ENCODE measurements at regions not wholly inside any gene's neighbourhood (a gene's known extent, or its start where the extent isn't known, plus 50 kb on each side); places are given as distances from the start of the nearest gene placed in this dataset.

DNA sequence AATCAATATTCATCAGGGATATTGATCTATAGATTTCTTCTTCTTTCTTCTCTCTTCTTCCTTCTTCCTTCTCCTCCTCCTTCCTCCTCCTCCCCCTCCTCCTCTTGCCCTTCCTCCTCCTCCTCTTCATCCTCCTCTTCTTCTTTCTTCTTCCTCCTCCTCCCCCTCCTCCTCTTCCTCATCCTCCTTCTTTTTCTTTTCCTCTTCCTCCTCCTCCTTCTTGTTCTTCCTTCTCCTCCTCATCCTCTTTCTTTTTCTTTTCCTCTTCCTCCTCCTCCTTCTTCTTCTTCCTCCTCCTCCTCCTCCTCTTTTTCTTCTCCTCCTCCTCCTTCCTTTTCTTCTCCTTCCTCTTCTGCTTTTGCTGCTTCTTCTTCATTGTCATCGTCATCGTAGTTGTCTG is 52.4 kb upstream of the SERINC1 start:
- DNase-seq: no peak

DNA sequence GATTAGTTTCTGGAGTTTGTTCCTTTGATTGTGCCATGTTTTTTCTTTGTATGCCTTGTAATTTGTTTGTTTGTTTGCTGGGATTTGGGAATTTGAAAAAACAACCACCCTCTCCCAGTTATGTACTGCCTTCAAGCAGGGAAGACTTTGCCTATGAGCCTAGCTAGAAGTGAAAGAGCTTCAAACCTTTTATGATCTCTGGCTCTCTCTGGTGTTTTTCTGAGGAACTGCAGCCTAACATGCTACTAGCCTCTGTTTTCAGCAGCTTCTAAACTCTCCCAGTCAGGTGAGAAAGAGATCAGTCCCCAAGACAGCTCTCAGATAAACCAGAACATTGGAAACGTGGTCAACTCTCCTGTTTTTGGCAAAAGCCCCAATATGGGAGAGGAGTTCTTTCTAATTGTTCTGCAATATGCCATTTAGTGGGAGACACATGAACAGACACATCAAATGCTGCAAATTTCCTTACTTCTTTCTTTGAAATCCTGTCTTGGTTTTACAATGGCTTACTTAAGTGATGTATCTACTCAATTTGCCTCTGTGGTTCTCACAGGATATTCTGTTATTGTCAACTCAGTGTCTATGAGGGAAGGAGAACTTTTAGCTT is 58.9 kb upstream of the SERINC1 start:
- DNase-seq: peak; percentile 53

DNA sequence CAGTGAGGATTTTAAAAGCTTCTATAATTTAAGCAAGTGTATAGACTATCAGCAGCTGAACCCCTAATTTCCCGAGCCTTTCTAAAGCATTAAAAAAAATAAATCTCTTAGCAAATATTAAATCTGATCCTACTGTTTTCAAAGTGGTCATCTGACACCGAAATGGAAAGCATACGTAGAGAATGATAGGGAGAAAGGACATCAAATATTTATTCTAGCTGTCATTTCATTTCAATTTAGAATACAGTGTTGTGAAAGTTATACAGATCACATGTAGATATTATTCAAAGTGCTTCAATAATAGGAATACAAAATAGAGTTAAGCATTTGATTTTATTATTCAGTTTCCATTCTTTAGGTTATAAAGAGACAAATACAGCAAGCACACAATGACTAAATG is 61.9 kb upstream of the PKIB start:
- no peak for DNase-seq

DNA sequence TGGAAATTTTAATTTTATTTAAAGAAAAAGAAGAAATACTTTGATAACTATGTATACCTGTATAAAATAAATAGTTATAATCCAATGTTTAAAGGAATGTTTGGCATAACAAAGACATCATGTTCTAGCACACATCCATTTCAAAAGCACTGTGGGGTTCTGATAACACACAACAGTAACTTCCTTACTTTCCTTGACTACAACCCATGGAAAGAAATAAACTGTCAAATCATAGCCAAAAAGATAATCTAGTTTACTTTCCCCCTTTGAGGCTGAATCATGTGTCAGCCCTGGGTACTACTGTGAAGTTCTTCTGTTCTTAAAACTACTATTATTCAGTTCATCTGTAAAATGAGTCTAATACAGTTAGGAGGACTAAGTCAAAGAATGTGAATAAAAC is 61.4 kb upstream of the PKIB start:
- DNase-seq: no peak

- no peak for DNase-seq
Observed at GRCh38 chr6:122553697-122554096, 56.5 kb upstream of the PKIB start.

DNA sequence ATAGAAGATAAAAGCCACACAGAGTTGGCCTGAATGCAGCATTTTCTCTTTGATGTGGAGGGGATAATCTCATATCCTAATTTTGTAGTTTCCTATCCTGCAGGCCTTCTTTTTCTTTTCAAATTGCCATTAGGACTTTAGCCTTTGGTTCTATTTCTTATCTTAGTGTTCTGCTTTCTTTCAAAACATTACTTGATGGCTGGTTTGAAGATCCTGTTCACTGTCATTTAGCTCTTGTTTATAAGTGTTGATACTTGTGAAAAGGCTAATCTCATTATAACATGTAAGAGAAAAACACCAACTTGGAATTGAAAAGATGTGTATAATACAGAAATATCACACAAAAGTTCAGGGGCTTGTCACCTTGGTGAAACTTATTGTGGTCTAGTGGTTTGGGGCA is 54.6 kb upstream of the PKIB start:
- DNase-seq: no peak

DNA sequence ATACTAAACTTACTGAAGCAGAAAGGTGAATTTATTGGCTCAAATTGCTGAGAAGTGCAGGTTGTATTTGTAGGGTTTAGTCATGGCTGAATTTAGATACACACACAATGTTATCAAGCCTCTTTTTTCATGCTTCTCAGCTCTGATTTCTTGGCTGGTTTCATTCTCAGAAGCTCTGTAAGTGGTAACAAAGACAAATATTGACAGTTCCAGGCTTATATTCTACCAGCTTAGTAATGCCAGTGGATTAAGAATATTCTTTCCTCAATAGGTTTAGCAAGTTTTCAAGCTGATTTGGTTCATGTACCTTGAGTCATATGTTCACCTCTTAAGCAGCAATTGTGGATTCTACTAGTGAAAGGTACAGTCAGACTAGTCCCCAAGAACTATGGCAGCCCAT is 52.1 kb upstream of the PKIB start:
- no peak for DNase-seq

Measured in fibroblast of skin of back (primary cell).